ENCODE measurements at regions not wholly inside any gene's neighbourhood (a gene's known extent, or its start where the extent isn't known, plus 50 kb on each side); places are given as distances from the start of the nearest gene placed in this dataset.
"Not testable (repeated sequence)": the region's sequence is repeated elsewhere in the genome, so short reads cannot be mapped to it uniquely, and the experiment has no call there.

GRCh38 chr7:68078157-68078710, 1081.6 kb downstream of the TYW1 start:
- no peak overlapping the region for H3K27ac ChIP-seq (ENCODE audit: insufficient read depth in 1 of 2, low read depth in 1 of 2, low read length in 2 of 2, poor library complexity in 1 of 2, severe bottlenecking in 2 of 2)
- no peak for DNase-seq
- no peaks in the 10 kb centered on the region for H3K27me3 ChIP-seq (replicated peaks in 2 of 5; ENCODE audit: control insufficient read depth in 4 of 5, insufficient read depth in 5 of 5, low read length in 4 of 5)
- H3K9me3 ChIP-seq (ENCODE audit: control extremely low read depth in 1 of 5, control insufficient read depth in 4 of 5, insufficient read depth in 2 of 5, low read depth in 1 of 5, low read length in 4 of 5) = peaks cover 0 to 2% (median 0%) of the 10 kb centered on the region in 5 experiments
- ChIA-PET CTCF (no interaction called here), POLR2A (no interaction called here)
- no peak overlapping the region for H3K4me3 ChIP-seq (ENCODE audit: control insufficient read depth in 1 of 7, extremely low read depth in 1 of 7, insufficient read depth in 4 of 7, low read depth in 2 of 7, low read length in 6 of 7)
- WGBS (ENCODE audit: insufficient coverage) = 95% methylated on average over 4 of the region's 5 CpGs
- no peaks in the 10 kb centered on the region for H3K4me1 ChIP-seq (ENCODE audit: control extremely low read depth in 1 of 4, control insufficient read depth in 4 of 4, insufficient read depth in 4 of 4, low read length in 3 of 4)
- H3K36me3 ChIP-seq (ENCODE audit: control insufficient read depth in 4 of 4, insufficient read depth in 4 of 4, low read length in 3 of 4) = no peaks in the 10 kb centered on the region

- POLR2A ChIA-PET = not testable (repeated sequence)
- WGBS (ENCODE audit: insufficient coverage) = 96% methylated on average over 30 of the region's 54 CpGs
Observed at GRCh38 chr7:68082066-68082960, 1085.7 kb downstream of the TYW1 start.

GRCh38 chr7:68082961-68083657, 1086.5 kb downstream of the TYW1 start:
- H3K9me3 ChIP-seq (ENCODE audit: control extremely low read depth in 1 of 5, control insufficient read depth in 4 of 5, insufficient read depth in 2 of 5, low read depth in 1 of 5, low read length in 4 of 5); POLR2A ChIA-PET; H3K27me3 ChIP-seq (replicated peaks in 2 of 5; ENCODE audit: control insufficient read depth in 4 of 5, insufficient read depth in 5 of 5, low read length in 4 of 5); DNase-seq; CTCF ChIA-PET; H3K36me3 ChIP-seq (ENCODE audit: control insufficient read depth in 4 of 4, insufficient read depth in 4 of 4, low read length in 3 of 4); H3K4me1 ChIP-seq (ENCODE audit: control extremely low read depth in 1 of 4, control insufficient read depth in 4 of 4, insufficient read depth in 4 of 4, low read length in 3 of 4); H3K4me3 ChIP-seq (ENCODE audit: control insufficient read depth in 1 of 7, extremely low read depth in 1 of 7, insufficient read depth in 4 of 7, low read depth in 2 of 7, low read length in 6 of 7); H3K27ac ChIP-seq (ENCODE audit: insufficient read depth in 1 of 2, low read depth in 1 of 2, low read length in 2 of 2, poor library complexity in 1 of 2, severe bottlenecking in 2 of 2): not testable (repeated sequence)
- WGBS (ENCODE audit: insufficient coverage) = 95% methylated on average over 43 of the region's 44 CpGs

More at GRCh38 chr7:68082066-68082960, 1085.7 kb downstream of the TYW1 start:
- DNase-seq; H3K4me1 ChIP-seq (ENCODE audit: control extremely low read depth in 1 of 4, control insufficient read depth in 4 of 4, insufficient read depth in 4 of 4, low read length in 3 of 4); H3K4me3 ChIP-seq (ENCODE audit: control insufficient read depth in 1 of 7, extremely low read depth in 1 of 7, insufficient read depth in 4 of 7, low read depth in 2 of 7, low read length in 6 of 7); CTCF ChIA-PET; H3K9me3 ChIP-seq (ENCODE audit: control extremely low read depth in 1 of 5, control insufficient read depth in 4 of 5, insufficient read depth in 2 of 5, low read depth in 1 of 5, low read length in 4 of 5); H3K27me3 ChIP-seq (replicated peaks in 2 of 5; ENCODE audit: control insufficient read depth in 4 of 5, insufficient read depth in 5 of 5, low read length in 4 of 5); H3K36me3 ChIP-seq (ENCODE audit: control insufficient read depth in 4 of 4, insufficient read depth in 4 of 4, low read length in 3 of 4); H3K27ac ChIP-seq (ENCODE audit: insufficient read depth in 1 of 2, low read depth in 1 of 2, low read length in 2 of 2, poor library complexity in 1 of 2, severe bottlenecking in 2 of 2): not testable (repeated sequence)

GRCh38 chr7:68087401-68087800, 1090.8 kb downstream of the TYW1 start:
- DNase-seq = no peak
- H3K27ac ChIP-seq (ENCODE audit: insufficient read depth in 1 of 2, low read depth in 1 of 2, low read length in 2 of 2, poor library complexity in 1 of 2, severe bottlenecking in 2 of 2) = no peak overlapping the region
- H3K27me3 ChIP-seq (replicated peaks in 2 of 5; ENCODE audit: control insufficient read depth in 4 of 5, insufficient read depth in 5 of 5, low read length in 4 of 5) = no peaks in the 10 kb centered on the region
- POLR2A ChIA-PET = no interaction called here
- 100% methylated on average over 2 of the region's 5 CpGs for WGBS (ENCODE audit: insufficient coverage)
- H3K9me3 ChIP-seq (ENCODE audit: control extremely low read depth in 1 of 5, control insufficient read depth in 4 of 5, insufficient read depth in 2 of 5, low read depth in 1 of 5, low read length in 4 of 5) = peaks cover 0 to 6% (median 0%) of the 10 kb centered on the region in 5 experiments
- no peak overlapping the region for H3K4me3 ChIP-seq (ENCODE audit: control insufficient read depth in 1 of 7, extremely low read depth in 1 of 7, insufficient read depth in 4 of 7, low read depth in 2 of 7, low read length in 6 of 7)
- H3K36me3 ChIP-seq (ENCODE audit: control insufficient read depth in 4 of 4, insufficient read depth in 4 of 4, low read length in 3 of 4) = no peaks in the 10 kb centered on the region
- no peaks in the 10 kb centered on the region for H3K4me1 ChIP-seq (ENCODE audit: control extremely low read depth in 1 of 4, control insufficient read depth in 4 of 4, insufficient read depth in 4 of 4, low read length in 3 of 4)
- CTCF ChIA-PET = no interaction called here

GRCh38 chr7:68088879-68089278, 1092.2 kb downstream of the TYW1 start:
- H3K4me3 ChIP-seq (ENCODE audit: control insufficient read depth in 1 of 7, extremely low read depth in 1 of 7, insufficient read depth in 4 of 7, low read depth in 2 of 7, low read length in 6 of 7) = no peak overlapping the region
- no peaks in the 10 kb centered on the region for H3K36me3 ChIP-seq (ENCODE audit: control insufficient read depth in 4 of 4, insufficient read depth in 4 of 4, low read length in 3 of 4)
- H3K27ac ChIP-seq (ENCODE audit: insufficient read depth in 1 of 2, low read depth in 1 of 2, low read length in 2 of 2, poor library complexity in 1 of 2, severe bottlenecking in 2 of 2) = no peak overlapping the region
- POLR2A ChIA-PET = no interaction called here
- CTCF ChIA-PET = no interaction called here
- H3K4me1 ChIP-seq (ENCODE audit: control extremely low read depth in 1 of 4, control insufficient read depth in 4 of 4, insufficient read depth in 4 of 4, low read length in 3 of 4) = no peaks in the 10 kb centered on the region
- DNase-seq = no peak
- no CpG with 5 or more reads among the region's 1 CpG for WGBS (ENCODE audit: insufficient coverage)
- H3K9me3 ChIP-seq (ENCODE audit: control extremely low read depth in 1 of 5, control insufficient read depth in 4 of 5, insufficient read depth in 2 of 5, low read depth in 1 of 5, low read length in 4 of 5) = peaks cover 0 to 6% (median 0%) of the 10 kb centered on the region in 5 experiments
- H3K27me3 ChIP-seq (replicated peaks in 2 of 5; ENCODE audit: control insufficient read depth in 4 of 5, insufficient read depth in 5 of 5, low read length in 4 of 5) = no peaks in the 10 kb centered on the region

GRCh38 chr7:68090256-68090655, 1093.6 kb downstream of the TYW1 start:
- POLR2A ChIA-PET; H3K36me3 ChIP-seq (ENCODE audit: control insufficient read depth in 4 of 4, insufficient read depth in 4 of 4, low read length in 3 of 4); H3K27me3 ChIP-seq (replicated peaks in 2 of 5; ENCODE audit: control insufficient read depth in 4 of 5, insufficient read depth in 5 of 5, low read length in 4 of 5); DNase-seq; H3K27ac ChIP-seq (ENCODE audit: insufficient read depth in 1 of 2, low read depth in 1 of 2, low read length in 2 of 2, poor library complexity in 1 of 2, severe bottlenecking in 2 of 2); CTCF ChIA-PET; H3K9me3 ChIP-seq (ENCODE audit: control extremely low read depth in 1 of 5, control insufficient read depth in 4 of 5, insufficient read depth in 2 of 5, low read depth in 1 of 5, low read length in 4 of 5); H3K4me1 ChIP-seq (ENCODE audit: control extremely low read depth in 1 of 4, control insufficient read depth in 4 of 4, insufficient read depth in 4 of 4, low read length in 3 of 4); H3K4me3 ChIP-seq (ENCODE audit: control insufficient read depth in 1 of 7, extremely low read depth in 1 of 7, insufficient read depth in 4 of 7, low read depth in 2 of 7, low read length in 6 of 7): not testable (repeated sequence)
- WGBS (ENCODE audit: insufficient coverage) = 98% methylated on average over 8 of the region's 19 CpGs

GRCh38 chr7:68103319-68103718, 1106.7 kb downstream of the TYW1 start:
- CTCF ChIA-PET = no interaction called here
- 93% methylated on average over 1 of the region's 1 CpG for WGBS (ENCODE audit: insufficient coverage)
- DNase-seq = no peak
- POLR2A ChIA-PET = no interaction called here
- H3K9me3 ChIP-seq (ENCODE audit: control extremely low read depth in 1 of 5, control insufficient read depth in 4 of 5, insufficient read depth in 2 of 5, low read depth in 1 of 5, low read length in 4 of 5) = peaks cover 0 to 1% (median 0%) of the 10 kb centered on the region in 5 experiments
- no peak overlapping the region for H3K4me3 ChIP-seq (ENCODE audit: control insufficient read depth in 1 of 7, extremely low read depth in 1 of 7, insufficient read depth in 4 of 7, low read depth in 2 of 7, low read length in 6 of 7)
- no peaks in the 10 kb centered on the region for H3K27me3 ChIP-seq (replicated peaks in 2 of 5; ENCODE audit: control insufficient read depth in 4 of 5, insufficient read depth in 5 of 5, low read length in 4 of 5)
- H3K27ac ChIP-seq (ENCODE audit: insufficient read depth in 1 of 2, low read depth in 1 of 2, low read length in 2 of 2, poor library complexity in 1 of 2, severe bottlenecking in 2 of 2) = no peak overlapping the region
- H3K4me1 ChIP-seq (ENCODE audit: control extremely low read depth in 1 of 4, control insufficient read depth in 4 of 4, insufficient read depth in 4 of 4, low read length in 3 of 4) = peaks cover 0 to 13% (median 0%) of the 10 kb centered on the region in 4 experiments
- H3K36me3 ChIP-seq (ENCODE audit: control insufficient read depth in 4 of 4, insufficient read depth in 4 of 4, low read length in 3 of 4) = no peaks in the 10 kb centered on the region
